HepG2 (cell line): ENCODE measurements at regions not wholly inside any gene's neighbourhood (a gene's known extent, or its start where the extent isn't known, plus 50 kb on each side); places are given as distances from the start of the nearest gene placed in this dataset.
"Not testable (repeated sequence)": the region's sequence is repeated elsewhere in the genome, so short reads cannot be mapped to it uniquely, and the experiment has no call there.

ENCODE experiments used
- ATAC-seq: fragments of 200-7000 bp; cut with Tn5 transposase; 3 replicates; pipeline ENCODE4 v1.9.1; 2020; ENCODE audit warnings: mild to moderate bottlenecking, moderate library complexity
- BruUV-seq: library from RNA; stranded (reverse); fragments of 400-500 nt; replicated peaks from 2 replicates; lab custom pipeline; 2021; lab: Mats Ljungman, UMichigan
- CTCF ChIA-PET: fragments of 300-600 bp; formaldehyde crosslinking; extraction: SDS; loops from one replicate; lab custom pipeline; 2021; ENCODE audit warnings: low total read pairs, inconsistent platforms, low intra/inter-chr PET ratio; lab: Yijun Ruan, JAX
- POLR2A ChIA-PET: fragments of 350-600 bp; sonication (Branson Sonifier 250); formaldehyde crosslinking; loops from one replicate; lab custom pipeline; 2020; ENCODE audit warnings: antibody characterized with exemption, inconsistent platforms; lab: Yijun Ruan, JAX
- DNase-seq: peaks from one replicate; pipeline ENCODE4 v3.0.0-alpha.2; 2015; ENCODE audit warnings: low spot score
- FAIRE-seq: peaks from 3 replicates; lab custom pipeline; 2011; peaks lifted over from hg19 to GRCh38; lab: Jason Lieb, UNC
- H2AFZ ChIP-seq: one replicate; pipeline ENCODE4 v1.6.1; 2011; ENCODE audit warnings: low read length, inconsistent platforms
- H3K27ac ChIP-seq: fragments of 300-600 bp; 3 replicates; pipeline ENCODE4 v1.8.0; 2011; ENCODE audit warnings: mixed run types, mild to moderate bottlenecking, mixed read lengths, low read length, inconsistent platforms; ENCODE audit not compliant: insufficient read depth; ENCODE audit errors: extremely low read length
- H3K27me3 ChIP-seq, 2 experiments: fragments of 200-600 bp in 1 of 2; 2 replicates in 1 of 2; 3 replicates in 1 of 2; pipeline versions ENCODE4 v1.6.0 to v1.8.0; 2011; ENCODE audit warnings: low read length in 2 of 2, mild to moderate bottlenecking in 2 of 2, moderate library complexity in 2 of 2, inconsistent platforms in 1 of 2; ENCODE audit not compliant: insufficient read depth in 2 of 2, control insufficient read depth in 1 of 2
- H3K36me3 ChIP-seq, 2 experiments: fragments of 200-600 bp in 1 of 2; replicated peaks in 1 of 2; 2 replicates in 1 of 2; 3 replicates in 1 of 2; pipeline versions ENCODE4 v1.5.1 to v1.8.0; 2011; ENCODE audit warnings: low read length in 2 of 2, inconsistent platforms in 1 of 2; ENCODE audit not compliant: insufficient read depth in 2 of 2, control insufficient read depth in 1 of 2
- H3K4me1 ChIP-seq: 2 replicates; pipeline ENCODE4 v1.5.1; 2012; ENCODE audit warnings: low read length, inconsistent platforms; ENCODE audit not compliant: insufficient read depth
- H3K4me2 ChIP-seq: 2 replicates; pipeline ENCODE4 v1.6.0; 2011; ENCODE audit warnings: low read depth, low read length, inconsistent platforms
- H3K4me3 ChIP-seq, 3 experiments: fragments of 200-600 bp in 1 of 3; sonication (generic), shearing (Covaris generic) in 1 of 3; replicated peaks in 1 of 3; 2 replicates each; pipeline ENCODE4 v1.5.1; 2011 to 2016; ENCODE audit warnings: low read length in 3 of 3, inconsistent platforms in 2 of 3, low read depth in 2 of 3, mild to moderate bottlenecking in 2 of 3, control low read depth in 1 of 3, mixed read lengths in 1 of 3; ENCODE audit not compliant: insufficient read depth in 1 of 3
- H3K79me2 ChIP-seq: one replicate; pipeline ENCODE4 v1.6.1; 2011; ENCODE audit warnings: low read length, inconsistent platforms; ENCODE audit not compliant: insufficient read depth
- H3K9ac ChIP-seq: 2 replicates; pipeline ENCODE4 v1.6.0; 2011; ENCODE audit warnings: mild to moderate bottlenecking, low read depth, low read length, inconsistent platforms; ENCODE audit not compliant: insufficient read depth
- H3K9me3 ChIP-seq: 2 replicates; pipeline ENCODE4 v1.5.1; 2012; ENCODE audit warnings: mild to moderate bottlenecking, low read length
- H4K20me1 ChIP-seq: 2 replicates; pipeline ENCODE4 v1.6.0; 2011; ENCODE audit warnings: inconsistent platforms, mild to moderate bottlenecking, low read length, moderate library complexity; ENCODE audit not compliant: insufficient read depth
- ZNF614 ChIP-seq: IDR thresholded peaks from 2 replicates; pipeline ENCODE4 v1.6.1; 2018; ENCODE audit warnings: missing biosample characterization, missing genetic modification reagents, inconsistent platforms, borderline replicate concordance
- ZNF839 ChIP-seq: sonication (generic); formaldehyde crosslinking; IDR thresholded peaks from 2 replicates; pipeline ENCODE4 v1.4.0; 2020; ENCODE audit warnings: missing genetic modification reagents, mild to moderate bottlenecking, borderline replicate concordance
- WGBS: methylation state at CpG from one replicate; pipeline ENCODE4 v1.1.6; 2017; ENCODE audit warnings: low lambda C conversion rate; 5-methylcytosine and 5-hydroxymethylcytosine counted together
- in situ Hi-C: cut with HindIII; loops from 2 replicates; pipeline ENCODE4 v1.10.0; 2017; ENCODE audit warnings: low pct_unique_long_range_greater_than_20kb; ENCODE audit not compliant: extremely low pct_ligation_motif_present
- intact Hi-C: fragments of 100-400 bp; cut with micrococcal nuclease; formaldehyde crosslinking; loops from one replicate; pipeline ENCODE4 v1.10.0; 2022; ENCODE audit not compliant: unreplicated experiment
- TF ChIP-seq, protein P1 (sequence below): sonication (generic); formaldehyde crosslinking; IDR thresholded peaks from 2 replicates; pipeline ENCODE4 v1.4.0; 2020; ENCODE audit warnings: missing genetic modification reagents

DNA sequence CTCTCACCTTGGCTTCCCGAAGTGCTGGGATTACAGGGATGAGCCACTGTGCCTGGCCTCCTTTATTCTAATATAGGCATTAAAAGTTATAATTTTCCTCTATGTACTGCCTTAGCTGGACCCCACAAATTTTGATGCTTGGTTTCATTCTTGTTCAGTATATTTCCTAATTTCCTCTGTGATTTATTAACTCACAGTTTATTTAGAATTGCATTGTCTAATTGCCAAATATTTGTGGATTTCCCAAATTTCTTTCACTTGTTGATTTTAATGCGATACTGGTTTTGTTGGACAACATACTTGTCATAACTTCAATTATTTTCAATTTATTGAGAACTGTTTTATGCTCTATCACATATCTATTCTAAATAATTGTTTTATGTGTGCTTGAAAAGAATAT is 366.0 kb downstream of the OMA1 start (continued):
- no peak for TF ChIP-seq ZNF839 (CRISPR knock-in tag)
- no peak for TF ChIP-seq ZNF614 (CRISPR knock-in tag)
- TF ChIP-seq, protein P1, sequence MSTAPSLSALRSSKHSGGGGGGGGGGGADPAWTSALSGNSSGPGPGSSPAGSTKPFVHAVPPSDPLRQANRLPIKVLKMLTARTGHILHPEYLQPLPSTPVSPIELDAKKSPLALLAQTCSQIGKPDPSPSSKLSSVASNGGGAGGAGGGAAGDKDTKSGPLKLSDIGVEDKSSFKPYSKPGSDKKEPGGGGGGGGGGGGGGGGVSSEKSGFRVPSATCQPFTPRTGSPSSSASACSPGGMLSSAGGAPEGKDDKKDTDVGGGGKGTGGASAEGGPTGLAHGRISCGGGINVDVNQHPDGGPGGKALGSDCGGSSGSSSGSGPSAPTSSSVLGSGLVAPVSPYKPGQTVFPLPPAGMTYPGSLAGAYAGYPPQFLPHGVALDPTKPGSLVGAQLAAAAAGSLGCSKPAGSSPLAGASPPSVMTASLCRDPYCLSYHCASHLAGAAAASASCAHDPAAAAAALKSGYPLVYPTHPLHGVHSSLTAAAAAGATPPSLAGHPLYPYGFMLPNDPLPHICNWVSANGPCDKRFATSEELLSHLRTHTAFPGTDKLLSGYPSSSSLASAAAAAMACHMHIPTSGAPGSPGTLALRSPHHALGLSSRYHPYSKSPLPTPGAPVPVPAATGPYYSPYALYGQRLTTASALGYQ (CRISPR knock-in tag), result no peak

DNA sequence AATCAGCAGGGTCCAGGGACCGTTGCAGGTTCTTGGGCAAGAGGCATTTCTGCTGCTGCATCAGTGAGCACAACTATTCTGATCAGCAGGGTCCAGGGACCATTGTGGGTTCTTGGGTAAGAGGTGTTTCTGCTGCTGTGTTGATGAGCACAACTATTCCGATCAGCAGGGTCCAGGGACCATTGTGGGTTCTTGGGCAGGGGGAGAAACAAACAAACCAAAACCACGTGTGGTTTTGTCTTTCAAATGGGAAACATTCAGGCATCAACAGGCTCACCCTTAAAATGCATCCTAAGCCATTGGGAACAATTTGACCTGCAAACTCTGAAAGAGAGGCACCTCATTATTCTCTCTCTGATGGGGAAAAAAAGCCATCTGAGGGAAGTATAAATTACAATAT is 377.4 kb downstream of the OMA1 start:
- H3K36me3 ChIP-seq, BruUV-seq, H3K4me1 ChIP-seq, H3K9me3 ChIP-seq, H4K20me1 ChIP-seq, FAIRE-seq, POLR2A ChIA-PET, H2AFZ ChIP-seq, H3K27me3 ChIP-seq, intact Hi-C loops, in situ Hi-C loops, H3K9ac ChIP-seq, ATAC-seq, DNase-seq, H3K4me2 ChIP-seq, H3K27ac ChIP-seq, CTCF ChIA-PET, H3K4me3 ChIP-seq, H3K79me2 ChIP-seq: not testable (repeated sequence)
- 0% methylated on average over 2 of the region's 3 CpGs for WGBS

DNA sequence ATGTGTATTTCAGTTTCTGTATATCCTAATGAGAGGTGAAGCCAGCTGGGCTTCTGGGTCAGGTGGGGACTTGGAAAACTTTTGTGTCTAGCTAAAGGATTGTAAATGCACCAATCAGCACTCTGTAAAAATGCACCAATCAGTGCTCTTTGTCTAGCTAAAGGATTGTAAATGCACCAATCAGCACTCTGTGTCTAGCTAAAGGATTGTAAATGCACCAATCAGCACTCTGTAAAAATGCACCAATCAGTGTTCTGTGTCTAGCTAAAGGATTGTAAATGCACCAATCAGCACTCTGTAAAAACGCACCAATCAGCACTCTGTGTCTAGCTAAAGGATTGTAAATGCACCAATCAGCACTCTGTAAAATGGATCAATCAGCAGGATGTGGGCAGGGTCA is 379.4 kb downstream of the OMA1 start:
- H3K36me3 ChIP-seq, BruUV-seq, intact Hi-C loops, H3K27me3 ChIP-seq, H2AFZ ChIP-seq, H3K79me2 ChIP-seq, H3K4me2 ChIP-seq, in situ Hi-C loops, H3K9me3 ChIP-seq, H3K9ac ChIP-seq, H3K4me3 ChIP-seq, H4K20me1 ChIP-seq, H3K4me1 ChIP-seq, FAIRE-seq, H3K27ac ChIP-seq, DNase-seq, POLR2A ChIA-PET, ATAC-seq, CTCF ChIA-PET: not testable (repeated sequence)
- 9% methylated on average over 1 of the region's 1 CpG for WGBS
